Urinary bladder (tissue), 3 donors: ENCODE measurements at regions not wholly inside any gene's neighbourhood (a gene's known extent, or its start where the extent isn't known, plus 50 kb on each side); places are given as distances from the start of the nearest gene placed in this dataset.

Source experiments
- DNase-seq: peaks from one replicate; pipeline ENCODE4 v3.0.0-alpha.2; 2015; ENCODE audit errors: extremely low spot score
- H3K27ac ChIP-seq: one replicate; pipeline ENCODE4 v1.5.1; 2013; ENCODE audit warnings: low read depth, mild to moderate bottlenecking, moderate library complexity
- H3K36me3 ChIP-seq: one replicate; pipeline ENCODE4 v1.6.1; 2013; ENCODE audit warnings: mild to moderate bottlenecking, moderate library complexity; ENCODE audit not compliant: insufficient read depth
- H3K4me1 ChIP-seq: one replicate; pipeline ENCODE4 v1.6.1; 2013; ENCODE audit warnings: mild to moderate bottlenecking, moderate library complexity; ENCODE audit not compliant: insufficient read depth
- H3K4me3 ChIP-seq: one replicate; pipeline ENCODE4 v1.5.1; 2013; ENCODE audit warnings: low read depth, low read length
- WGBS: extraction: QIAGEN DNeasy Blood & Tissue Kit; methylation state at CpG from one replicate; pipeline ENCODE4 v1.1.7; 2013; 5-methylcytosine and 5-hydroxymethylcytosine counted together
- donor health status: healthy with polysubstance abuse.
- donor health status: healthy.

DNA sequence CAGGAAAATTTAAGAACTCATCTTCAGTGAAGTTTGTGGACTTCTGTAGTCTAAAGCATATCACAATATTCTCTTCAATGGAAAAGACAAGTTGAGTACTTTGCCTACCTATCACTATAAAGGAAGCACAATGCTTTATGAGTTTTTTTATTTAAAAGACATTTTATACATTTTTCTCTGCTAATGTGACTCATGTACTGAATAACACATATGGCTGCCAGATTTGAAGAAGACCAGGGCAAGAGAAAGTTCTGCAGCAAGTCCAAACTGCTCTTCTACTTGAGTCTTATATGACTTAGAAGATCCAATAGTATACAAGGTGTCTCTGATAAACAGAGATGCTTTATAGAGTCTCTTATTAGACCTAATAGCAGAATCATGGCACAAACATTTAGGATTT lies 978.4 kb downstream of the TLE4 start:
- Histone ChIP-seq H3K4me3 (no peak overlapping the region), H3K4me1 (no peaks in the 10 kb centered on the region), H3K27ac (no peak overlapping the region), H3K36me3 (no peaks in the 10 kb centered on the region)
- no peak for DNase-seq

DNA sequence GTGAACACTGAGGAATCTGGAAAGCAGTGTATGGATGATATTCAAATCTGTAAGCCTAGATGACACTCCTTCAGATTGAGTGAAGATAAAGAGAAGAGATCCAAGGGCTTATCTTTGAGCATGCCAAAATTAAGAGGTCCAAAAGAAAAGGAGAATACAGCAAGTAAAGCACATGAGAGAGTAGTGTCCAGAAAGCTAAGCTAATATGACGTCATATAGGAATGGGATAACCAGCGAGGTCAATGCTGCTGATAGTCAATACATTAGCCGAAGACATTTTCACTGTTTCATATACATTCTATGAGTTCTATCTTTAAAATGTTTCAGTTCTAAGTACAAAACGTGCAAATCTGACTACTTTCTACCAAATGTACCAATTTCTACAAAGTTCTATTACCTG lies 975.8 kb downstream of the TLE4 start:
- WGBS = 79% methylated on average over 4 of the region's 4 CpGs
- Histone ChIP-seq H3K4me1 (no peaks in the 10 kb centered on the region), H3K36me3 (no peaks in the 10 kb centered on the region), H3K4me3 (no peak overlapping the region), H3K27ac (no peak overlapping the region)
- DNase-seq = no peak

DNA sequence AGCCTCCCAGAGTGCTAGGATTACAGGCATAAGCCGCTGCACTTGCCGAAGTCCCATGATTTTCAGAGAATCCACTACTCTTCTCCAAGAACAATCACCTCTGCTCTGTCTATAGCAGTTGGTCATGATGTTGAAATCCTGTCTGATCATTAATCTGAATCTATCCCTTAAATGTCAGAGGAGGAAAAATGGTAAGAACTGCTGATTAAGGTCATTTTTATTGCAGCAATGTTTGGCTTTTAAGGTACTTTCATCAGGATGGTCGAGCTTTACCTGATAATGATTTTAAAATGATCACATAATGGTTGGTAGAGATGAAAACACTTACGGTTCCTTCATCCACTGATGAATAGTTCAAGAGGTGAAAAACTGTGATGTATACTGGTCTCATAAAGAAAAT lies 968.6 kb downstream of the TLE4 start:
- 89% methylated on average over 4 of the region's 4 CpGs for WGBS
- no peaks in the 10 kb centered on the region for H3K4me1 ChIP-seq

DNA sequence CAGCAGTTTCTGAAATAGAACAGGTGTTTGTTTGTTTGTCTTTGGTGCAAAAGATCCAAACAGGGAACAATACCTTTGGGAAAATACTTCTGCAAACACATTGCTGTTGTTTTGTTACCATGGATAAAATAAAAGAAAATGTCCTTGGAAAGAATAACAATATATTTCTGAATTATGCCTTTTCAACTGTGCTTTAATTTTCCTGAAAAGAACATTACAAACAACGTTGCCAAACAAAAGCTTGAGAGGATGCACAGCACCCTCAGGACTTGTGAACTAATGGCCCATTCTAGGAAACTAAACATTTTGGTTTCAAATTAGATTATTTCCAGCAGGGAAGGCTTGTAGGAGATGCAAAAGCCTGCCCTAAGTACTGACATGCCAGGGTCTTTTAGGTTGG lies 967.2 kb downstream of the TLE4 start:
- Histone ChIP-seq H3K4me3 (no peak overlapping the region), H3K27ac (no peak overlapping the region), H3K36me3 (no peaks in the 10 kb centered on the region), H3K4me1 (no peaks in the 10 kb centered on the region)
- no peak for DNase-seq
- 50% methylated on average over 1 of the region's 1 CpG for WGBS

More for the DNA sequence above, 968.6 kb downstream of the TLE4 start:
- no peak for DNase-seq
- Histone ChIP-seq H3K27ac (no peak overlapping the region), H3K4me3 (no peak overlapping the region), H3K36me3 (no peaks in the 10 kb centered on the region)

DNA sequence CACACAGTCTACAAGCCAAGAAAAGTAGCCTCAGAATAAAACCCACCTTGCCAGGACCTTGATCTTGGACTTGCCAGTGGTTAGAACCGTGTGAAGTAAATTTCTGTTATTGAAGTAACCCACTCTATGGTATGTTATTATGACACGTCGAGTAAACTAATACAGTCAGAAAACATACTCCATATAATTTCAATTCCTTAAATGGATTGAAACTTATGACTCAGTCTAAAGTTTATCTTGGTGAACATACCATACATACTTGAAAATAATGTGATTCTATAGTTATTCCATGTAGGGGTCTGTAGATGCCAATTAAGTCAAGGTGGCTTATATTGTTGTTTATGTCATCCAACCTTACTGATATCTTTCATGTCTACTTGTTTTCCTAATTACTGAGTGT lies 950.7 kb downstream of the TLE4 start:
- Histone ChIP-seq H3K27ac (no peak overlapping the region), H3K4me3 (no peak overlapping the region), H3K36me3 (no peaks in the 10 kb centered on the region), H3K4me1 (no peaks in the 10 kb centered on the region)
- 87% methylated on average over 3 of the region's 3 CpGs for WGBS
- no peak for DNase-seq

DNA sequence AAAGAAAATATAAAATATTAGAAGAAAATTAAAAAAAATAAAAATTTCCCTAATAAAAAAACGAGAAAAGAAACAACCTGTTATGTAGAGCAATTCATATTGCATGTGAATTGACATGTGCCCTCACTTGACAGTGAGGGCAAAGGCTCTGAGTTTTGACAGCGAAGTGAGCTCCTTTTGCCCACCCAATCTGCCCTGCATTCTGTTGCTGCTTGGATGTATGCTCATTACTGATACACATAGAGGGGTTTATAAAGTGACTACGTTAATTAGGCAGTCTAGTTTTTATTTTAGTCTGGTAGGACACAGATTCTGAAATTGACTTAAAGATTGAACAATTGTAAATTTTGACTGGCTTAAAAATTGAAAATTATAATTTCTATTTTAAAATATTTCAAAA lies 949.4 kb downstream of the TLE4 start:
- no peaks in the 10 kb centered on the region for H3K4me1 ChIP-seq
- 88% methylated on average over 3 of the region's 3 CpGs for WGBS

DNA sequence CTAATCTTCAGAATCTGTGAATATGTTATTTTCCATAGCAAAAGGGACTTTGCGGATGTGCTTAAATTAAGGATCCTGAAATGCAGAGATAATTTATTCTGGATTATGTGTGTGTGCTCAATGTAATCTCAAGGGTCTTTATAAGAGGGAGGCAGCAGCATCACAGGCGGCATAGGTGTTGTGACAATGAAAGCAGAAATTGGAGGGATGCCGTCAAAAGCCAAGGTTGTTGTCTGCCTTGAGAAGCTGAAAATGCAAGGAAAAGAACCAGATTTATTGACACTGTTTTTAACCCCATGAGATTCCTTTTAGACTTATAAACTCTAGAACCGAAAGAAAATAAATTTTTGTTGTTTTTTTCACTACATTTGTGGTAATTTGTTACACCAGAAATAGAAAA lies 948.5 kb downstream of the TLE4 start:
- no peak for DNase-seq
- WGBS = 95% methylated on average over 4 of the region's 4 CpGs
- no peaks in the 10 kb centered on the region for H3K36me3 ChIP-seq
- no peaks in the 10 kb centered on the region for H3K4me1 ChIP-seq
- H3K4me3 ChIP-seq = no peak overlapping the region
- H3K27ac ChIP-seq = no peak overlapping the region

More for the DNA sequence above, 949.4 kb downstream of the TLE4 start:
- DNase-seq = no peak
- no peak overlapping the region for H3K4me3 ChIP-seq
- no peaks in the 10 kb centered on the region for H3K36me3 ChIP-seq
- no peak overlapping the region for H3K27ac ChIP-seq

DNA sequence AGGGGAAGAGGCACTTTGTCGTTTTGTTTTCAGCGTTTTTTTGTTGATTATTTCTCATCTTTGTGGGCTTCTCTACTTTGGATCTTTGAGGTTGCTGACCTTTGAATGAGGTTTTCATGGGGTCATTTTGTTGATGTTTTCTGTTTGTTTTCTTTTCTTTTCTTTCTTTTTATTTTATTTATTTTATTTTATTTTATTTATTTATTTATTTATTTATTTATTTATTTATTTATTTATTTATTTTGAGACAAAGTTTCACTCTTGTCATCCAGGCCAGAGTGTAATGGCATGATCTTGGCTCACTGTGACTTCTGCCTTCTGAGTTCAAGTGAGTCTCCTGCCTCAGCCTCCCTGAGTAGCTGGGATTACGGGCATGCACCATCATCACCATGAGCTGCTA lies 946.7 kb downstream of the TLE4 start:
- no peak for DNase-seq
- H3K4me3 ChIP-seq = no peak overlapping the region
- WGBS = 97% methylated on average over 3 of the region's 3 CpGs
- no peaks in the 10 kb centered on the region for H3K4me1 ChIP-seq
- H3K36me3 ChIP-seq = no peaks in the 10 kb centered on the region
- no peak overlapping the region for H3K27ac ChIP-seq

DNA sequence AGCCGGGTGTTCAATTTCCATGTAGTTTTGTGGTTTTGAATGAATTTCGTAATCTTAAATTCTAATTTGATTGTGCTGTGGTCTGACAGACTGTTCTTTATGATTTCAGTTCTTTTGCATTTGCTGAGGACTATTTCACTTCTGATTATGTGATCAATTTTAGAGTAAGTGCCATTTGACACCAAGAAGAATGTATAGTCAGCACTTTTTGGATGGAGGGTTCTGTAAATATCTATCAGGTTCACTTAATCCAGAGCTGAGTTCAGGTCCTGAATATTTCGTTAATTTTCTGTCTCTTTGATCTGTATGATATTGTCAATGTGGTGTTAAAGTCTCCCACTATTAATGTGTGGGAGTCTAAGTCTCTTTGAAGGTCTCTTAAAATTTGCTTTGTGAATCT lies 944.9 kb downstream of the TLE4 start:
- Histone ChIP-seq H3K36me3 (no peaks in the 10 kb centered on the region), H3K27ac (no peak overlapping the region), H3K4me1 (no peaks in the 10 kb centered on the region), H3K4me3 (no peak overlapping the region)
- 91% methylated on average over 3 of the region's 3 CpGs for WGBS
- no peak for DNase-seq

DNA sequence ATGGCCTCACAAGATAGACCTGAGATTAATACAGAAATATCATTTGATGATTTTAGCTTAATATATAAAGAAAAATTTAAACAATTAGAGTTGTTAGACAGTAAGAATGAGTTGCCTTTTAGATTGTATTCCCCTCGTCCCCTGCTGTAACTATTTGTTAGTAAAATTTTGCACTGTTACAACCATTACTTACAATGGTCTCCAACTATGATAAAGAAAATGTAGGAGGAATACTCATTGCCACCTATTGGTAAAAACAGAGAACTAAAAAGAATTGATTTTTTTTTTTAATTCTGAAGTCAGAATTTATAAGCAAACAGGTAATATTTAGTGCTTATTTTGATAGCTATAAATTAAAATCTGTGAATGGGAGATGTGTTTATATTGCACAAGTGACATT lies 937.6 kb downstream of the TLE4 start:
- Histone ChIP-seq H3K4me3 (no peak overlapping the region), H3K4me1 (no peaks in the 10 kb centered on the region), H3K36me3 (no peaks in the 10 kb centered on the region), H3K27ac (no peak overlapping the region)
- 85% methylated on average over 1 of the region's 1 CpG for WGBS
- DNase-seq = no peak

DNA sequence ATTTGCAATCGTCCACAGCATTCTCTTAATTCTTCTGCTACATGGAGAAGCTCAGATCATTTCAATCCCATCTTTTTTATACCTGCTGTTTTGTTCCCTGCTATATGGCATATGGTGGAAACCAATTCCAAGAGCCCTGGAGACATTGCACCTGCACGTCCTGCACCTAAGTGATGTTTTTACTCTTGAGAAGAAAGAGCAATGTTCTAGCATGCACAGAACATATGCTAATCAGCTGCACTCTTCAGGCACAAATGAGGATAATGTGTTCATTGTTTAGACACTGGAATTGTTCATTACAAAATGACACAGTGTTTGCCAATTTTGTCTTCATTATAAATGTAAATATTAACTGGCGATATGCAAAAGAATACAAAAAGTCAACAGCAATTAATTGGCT lies 935.8 kb downstream of the TLE4 start:
- Histone ChIP-seq H3K4me3 (no peak overlapping the region), H3K4me1 (no peaks in the 10 kb centered on the region), H3K36me3 (no peaks in the 10 kb centered on the region), H3K27ac (no peak overlapping the region)
- 66% methylated on average over 3 of the region's 3 CpGs for WGBS
- no peak for DNase-seq

DNA sequence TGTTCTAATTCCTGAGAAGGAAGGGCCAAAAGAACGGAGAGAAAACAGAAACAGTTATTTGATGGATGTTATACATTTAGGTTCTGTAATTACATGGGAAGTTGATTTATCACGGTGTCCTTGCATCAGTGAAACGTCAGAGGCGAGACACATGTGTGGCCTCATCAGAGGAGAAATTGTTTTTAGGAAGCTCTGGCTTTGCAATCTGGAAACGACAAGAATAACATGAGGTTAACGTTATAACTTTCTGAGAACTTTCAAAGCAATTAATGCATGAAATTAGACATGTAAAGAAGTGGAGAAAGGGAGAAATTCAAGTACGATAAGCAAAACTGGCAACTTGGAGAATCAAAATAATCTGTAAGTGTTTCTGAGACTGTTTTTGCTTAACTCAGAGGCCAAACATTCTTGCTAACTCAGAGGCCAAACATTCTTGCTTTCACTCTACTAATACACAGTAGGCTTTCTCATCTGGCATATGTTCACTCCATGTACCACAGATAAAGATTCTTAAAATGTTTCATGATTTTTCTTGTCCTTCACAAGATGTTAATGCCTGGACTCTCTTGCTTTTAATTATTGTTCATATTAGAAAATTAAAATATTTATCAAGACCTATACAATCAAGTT lies 933.0 kb downstream of the TLE4 start:
- 30% methylated on average over 7 of the region's 7 CpGs for WGBS
- no peak for DNase-seq
- H3K27ac ChIP-seq = no peak overlapping the region
- H3K36me3 ChIP-seq = no peaks in the 10 kb centered on the region
- H3K4me3 ChIP-seq = no peak overlapping the region
- H3K4me1 ChIP-seq = no peaks in the 10 kb centered on the region

DNA sequence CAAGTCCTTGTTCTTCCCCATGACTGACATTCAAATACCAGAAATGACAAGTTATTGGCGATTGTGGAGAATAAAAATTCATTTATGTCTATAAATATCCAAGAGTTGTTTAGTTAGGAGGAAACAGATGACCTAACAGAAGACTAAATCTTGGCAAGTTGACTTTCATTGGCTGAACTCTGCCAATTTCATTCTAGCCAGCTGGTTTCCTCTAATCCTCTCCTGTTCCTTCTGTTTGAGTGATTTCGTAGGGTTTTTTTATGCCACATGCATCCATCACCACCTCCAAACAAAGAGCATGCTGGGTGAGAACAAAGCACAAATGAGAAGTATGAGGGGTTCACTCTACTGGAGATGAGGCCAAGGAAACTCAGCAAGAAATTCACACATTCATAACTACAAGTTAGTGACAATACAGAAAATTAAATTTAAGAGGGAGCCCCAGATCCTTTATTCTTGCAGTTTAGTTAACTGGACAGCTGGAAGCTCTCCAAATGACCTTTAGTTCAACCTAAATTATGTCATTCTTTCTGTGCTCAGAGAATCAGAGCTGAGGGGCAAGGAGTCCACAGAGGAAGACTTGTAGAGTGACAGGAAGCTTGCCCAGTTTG lies 932.0 kb downstream of the TLE4 start:
- no peaks in the 10 kb centered on the region for H3K4me1 ChIP-seq
- no peak overlapping the region for H3K4me3 ChIP-seq
- 11% methylated on average over 2 of the region's 2 CpGs for WGBS
- no peaks in the 10 kb centered on the region for H3K36me3 ChIP-seq
- DNase-seq = peak; percentile 17
- H3K27ac ChIP-seq = no peak overlapping the region

DNA sequence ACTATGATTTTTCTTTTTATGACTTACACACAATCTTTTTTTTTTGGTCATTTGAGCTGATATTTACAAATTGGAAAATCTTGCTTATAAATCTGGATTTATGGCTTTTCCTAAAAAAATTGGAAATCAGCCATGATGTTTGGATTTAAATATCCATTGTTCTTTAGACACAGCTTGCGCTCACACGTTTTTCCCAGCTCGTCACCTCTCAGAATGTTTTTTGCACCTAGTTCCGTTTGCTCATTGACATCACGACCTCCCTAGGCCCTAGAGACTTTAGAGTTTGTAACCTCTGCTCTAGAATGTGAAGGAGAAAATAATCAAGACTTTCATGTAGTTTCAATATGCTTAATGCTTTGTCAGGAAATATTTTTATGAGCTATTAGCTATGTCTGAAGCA lies 930.5 kb downstream of the TLE4 start:
- Histone ChIP-seq H3K27ac (no peak overlapping the region), H3K36me3 (no peaks in the 10 kb centered on the region), H3K4me1 (no peaks in the 10 kb centered on the region), H3K4me3 (no peak overlapping the region)
- 83% methylated on average over 5 of the region's 5 CpGs for WGBS
- DNase-seq = no peak

DNA sequence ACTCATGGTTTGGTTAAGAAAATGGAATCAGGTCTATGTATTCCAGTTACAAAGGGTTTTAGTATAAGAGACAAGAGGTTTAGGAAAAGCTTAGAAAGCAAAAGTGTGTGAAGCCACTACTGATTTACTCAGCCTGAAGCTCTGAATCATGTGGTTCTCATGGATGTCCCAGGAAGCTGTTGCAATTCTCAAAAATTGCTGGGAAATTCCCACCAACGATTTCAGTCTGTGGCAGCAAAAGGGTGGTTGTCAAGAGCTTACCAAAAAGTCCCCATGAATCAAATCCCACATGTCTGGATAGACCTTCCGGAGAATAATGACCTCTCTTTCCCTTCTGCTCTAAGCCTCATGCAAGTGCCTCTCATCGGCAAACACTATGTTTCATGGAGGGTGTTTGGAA lies 929.9 kb downstream of the TLE4 start:
- DNase-seq = no peak
- Histone ChIP-seq H3K27ac (no peak overlapping the region), H3K36me3 (no peaks in the 10 kb centered on the region), H3K4me1 (no peaks in the 10 kb centered on the region), H3K4me3 (no peak overlapping the region)
- WGBS = 62% methylated on average over 3 of the region's 3 CpGs
